NCI-H526 treated with DMSO at 0.1 percent for 48 hours (cell line): ENCODE measurements at regions not wholly inside any gene's neighbourhood (a gene's known extent, or its start where the extent isn't known, plus 50 kb on each side); places are given as distances from the start of the nearest gene placed in this dataset.

Experiments
- DNase-seq: peaks from one replicate; lab custom pipeline; 2025; lab: John Stamatoyannopoulos, UW

DNA sequence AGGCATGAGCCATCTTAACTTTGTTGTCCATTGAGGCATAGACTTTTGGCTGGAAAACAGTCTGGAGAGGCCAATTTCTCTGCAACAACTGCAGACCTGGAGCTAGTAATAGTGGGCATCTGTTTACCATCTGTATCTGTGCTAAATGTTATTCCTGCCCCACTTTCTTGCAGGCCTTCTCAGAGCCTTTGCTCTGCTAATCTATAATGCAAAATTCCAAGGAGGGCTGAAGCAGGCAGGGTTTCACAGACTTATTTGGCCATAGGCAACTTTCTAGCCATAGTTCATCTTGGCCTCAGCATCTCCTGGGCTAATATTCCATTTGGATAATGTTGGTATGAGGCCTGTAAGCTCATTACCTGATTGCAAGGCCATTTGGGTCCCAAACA is 124.5 kb upstream of the CSF3R start:
- DNase-seq: no peak

DNA sequence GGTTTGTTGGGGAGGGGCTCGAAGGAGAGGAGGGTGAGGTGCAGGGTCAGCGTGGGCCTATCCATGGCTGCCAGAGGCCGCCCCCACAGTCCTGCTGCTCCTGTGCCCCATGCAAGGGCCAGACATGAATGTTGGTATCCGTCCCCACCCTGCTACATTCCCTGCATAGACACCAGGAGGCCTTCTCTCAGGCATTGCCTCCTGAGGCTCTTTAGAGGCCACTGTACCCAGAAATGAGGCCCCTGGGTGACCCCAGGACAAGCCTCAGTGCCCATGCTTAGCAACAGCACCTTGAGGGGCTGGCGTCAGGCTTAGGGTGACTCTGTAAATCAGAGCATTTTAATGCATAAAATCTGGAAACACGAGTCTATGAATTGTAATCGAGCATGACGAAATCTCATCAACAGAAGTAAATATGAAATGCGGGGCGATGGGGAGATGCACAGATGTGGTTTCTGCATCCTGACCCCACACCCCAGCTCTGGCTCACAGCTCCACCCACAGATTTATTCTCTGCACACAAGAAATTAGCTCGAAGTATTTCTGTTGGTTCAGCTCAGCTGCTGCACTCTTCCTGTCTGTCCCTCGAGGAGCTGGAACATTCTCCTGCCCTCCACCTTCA is 124.0 kb upstream of the CSF3R start:
- no peak for DNase-seq

DNA sequence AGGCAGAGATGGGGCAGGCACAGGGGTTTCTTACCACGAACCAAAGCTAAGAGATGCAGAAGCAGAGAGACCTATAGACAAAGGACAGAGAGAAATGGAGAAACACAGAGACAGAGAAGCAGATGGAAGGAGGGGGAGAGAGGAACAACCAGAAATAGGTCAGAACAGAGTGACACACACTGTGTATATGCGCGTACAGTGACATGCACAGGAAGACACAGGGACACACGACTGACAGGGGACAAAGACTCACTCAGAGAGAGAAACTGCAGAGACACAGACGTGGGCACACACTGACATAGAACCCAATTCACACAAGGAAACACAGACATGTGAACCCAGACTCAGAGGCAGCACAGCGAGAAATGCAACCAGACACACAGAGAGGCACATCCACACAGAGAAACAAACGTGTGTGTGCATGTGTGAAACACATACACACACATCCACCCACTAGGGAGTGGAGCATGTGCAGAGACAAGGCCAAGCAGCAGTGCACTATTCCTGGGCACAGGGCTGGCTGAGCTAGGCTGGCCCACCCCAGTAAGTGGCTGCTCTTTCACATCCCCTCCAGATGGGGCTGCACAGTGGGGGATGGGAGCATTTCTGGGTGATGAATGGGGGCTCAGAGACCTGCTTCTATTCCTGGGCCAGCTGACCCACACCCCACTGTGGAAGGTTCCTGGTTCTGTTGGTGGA is 123.4 kb upstream of the CSF3R start:
- no peak for DNase-seq

DNA sequence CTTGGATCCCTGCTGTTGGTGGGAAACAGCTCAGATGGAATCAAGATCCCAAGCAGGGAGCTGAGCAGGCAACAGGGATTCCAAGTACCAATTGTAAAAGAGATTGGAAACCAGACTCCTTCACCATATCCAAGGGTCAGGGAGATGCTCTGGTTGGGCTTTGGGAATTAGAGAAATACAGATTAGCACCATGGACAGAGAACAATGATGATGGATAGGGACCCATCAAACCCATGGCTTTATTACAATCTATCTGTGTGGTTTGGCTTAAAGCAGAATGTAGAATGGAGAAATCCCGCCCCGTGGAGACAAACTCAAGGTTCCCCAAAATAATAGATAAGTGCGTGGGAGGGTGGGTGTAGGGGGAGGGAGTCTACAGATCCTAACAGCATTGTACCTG is 120.7 kb upstream of the CSF3R start:
- no peak for DNase-seq

DNA sequence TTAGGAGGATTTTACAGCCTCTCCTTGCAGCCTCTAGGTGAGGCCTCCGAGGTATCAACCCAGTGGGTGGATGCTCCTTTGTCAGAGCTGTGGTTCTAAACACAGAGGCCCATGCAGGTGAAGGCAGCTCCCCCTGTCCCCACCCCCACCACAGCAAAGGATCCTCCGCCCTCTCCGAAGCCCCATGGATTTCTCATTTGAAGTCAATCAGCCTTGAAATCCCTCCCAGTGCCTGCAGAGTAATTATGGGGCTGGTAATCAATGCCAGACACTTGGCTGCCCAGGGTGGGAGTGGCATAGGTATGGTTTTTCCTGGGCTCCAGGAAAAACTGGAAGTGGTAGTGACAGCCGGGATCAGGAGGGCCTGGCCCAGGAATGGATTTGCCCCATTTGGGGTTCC is 119.5 kb upstream of the CSF3R start:
- no peak for DNase-seq

DNA sequence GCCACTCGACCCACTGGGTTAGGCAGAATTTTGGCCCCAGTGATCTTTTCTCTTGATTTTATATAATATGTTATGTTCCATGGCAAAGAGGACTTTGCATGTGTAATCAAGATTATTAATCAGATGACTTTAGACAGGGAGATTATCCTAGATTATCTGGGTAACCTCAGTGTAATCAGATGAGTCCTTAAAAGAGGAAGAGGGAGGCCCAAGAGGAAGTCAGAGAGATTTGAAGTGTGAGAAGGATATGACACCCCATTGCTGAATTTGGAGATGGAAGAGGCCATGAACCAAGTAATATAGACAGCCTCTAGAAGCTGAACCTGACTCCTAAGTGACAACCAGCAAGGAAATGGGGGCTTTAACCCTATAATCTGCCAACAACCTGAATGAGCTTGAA is 117.1 kb upstream of the CSF3R start:
- no peak for DNase-seq

DNA sequence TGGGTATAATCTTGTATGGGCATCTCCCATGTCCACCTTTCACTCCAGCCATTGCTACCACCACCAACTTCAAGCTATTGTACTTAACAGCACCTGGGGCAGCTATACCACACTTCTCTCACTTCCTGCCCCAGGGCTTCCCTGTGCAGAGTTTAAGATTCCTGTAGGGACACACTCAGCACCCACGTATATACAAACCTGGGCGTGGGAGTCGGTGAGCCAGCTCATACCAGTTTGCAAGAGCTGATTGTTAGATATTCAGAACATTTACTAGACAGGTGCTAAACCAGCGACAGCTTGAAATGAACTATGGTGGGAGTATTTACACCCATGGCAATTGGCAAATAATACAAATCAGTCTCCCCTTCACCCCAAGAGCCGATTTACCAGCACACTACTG is 114.8 kb upstream of the CSF3R start:
- DNase-seq: no peak

DNA sequence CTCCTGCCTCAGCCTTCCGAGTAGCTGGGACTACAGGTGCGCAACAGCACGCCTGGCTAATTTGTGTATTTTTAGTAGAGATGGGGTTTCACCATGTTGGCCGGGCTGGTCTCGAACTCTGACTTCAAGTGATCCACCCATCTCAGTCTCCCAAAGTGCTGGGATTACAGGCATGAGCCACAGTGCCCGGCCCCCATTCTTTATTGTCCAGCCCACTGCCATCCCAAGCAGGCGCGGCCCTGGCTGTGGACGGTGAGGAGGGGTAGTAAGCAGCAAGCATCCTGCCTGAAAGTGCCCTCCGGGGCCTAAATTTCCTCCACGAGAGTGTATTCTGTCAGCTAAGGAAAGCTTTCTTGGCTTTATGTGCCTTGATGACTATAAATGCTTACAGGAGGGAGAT is 113.2 kb upstream of the CSF3R start:
- DNase-seq: no peak

DNA sequence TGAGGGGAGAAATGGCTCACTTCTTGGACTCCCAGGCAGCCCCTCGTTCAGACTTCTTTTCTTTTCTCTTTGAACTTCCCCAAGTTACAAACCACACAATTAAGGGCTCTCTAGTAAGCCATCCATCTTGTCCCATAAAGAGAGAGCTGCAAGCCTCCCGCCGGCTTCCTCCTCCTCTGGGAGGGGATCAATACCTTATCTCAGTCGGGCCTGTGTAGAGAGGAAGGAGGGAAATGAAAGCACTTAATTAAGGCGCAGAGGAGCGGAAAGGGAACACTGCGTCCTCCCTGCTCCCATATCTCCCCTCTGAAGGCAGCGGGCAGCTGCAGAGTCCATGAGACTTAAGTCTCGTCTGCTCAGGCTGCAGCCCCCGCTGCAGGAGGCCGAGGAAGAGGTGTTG is 112.6 kb upstream of the CSF3R start:
- no peak for DNase-seq

DNA sequence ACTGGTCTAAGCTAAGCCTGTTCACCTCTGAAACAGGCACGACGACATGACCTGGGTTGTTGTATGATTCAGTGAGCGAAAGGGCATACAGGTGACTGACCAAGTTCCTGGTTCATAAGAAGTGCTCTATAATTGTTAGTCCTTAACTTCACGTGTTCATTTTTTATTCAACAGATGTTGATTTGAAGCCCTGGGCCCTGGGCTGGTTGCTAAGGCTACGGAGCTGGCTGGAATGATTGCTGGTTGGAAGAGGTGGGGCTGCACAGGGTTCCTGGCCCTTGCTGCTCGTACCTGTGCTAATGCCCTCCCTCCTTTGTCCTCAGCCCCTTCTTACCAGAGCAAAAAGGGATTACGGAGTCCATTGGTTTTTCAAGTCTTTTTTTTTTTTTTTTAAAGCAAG is 111.3 kb upstream of the CSF3R start:
- DNase-seq: no peak

DNA sequence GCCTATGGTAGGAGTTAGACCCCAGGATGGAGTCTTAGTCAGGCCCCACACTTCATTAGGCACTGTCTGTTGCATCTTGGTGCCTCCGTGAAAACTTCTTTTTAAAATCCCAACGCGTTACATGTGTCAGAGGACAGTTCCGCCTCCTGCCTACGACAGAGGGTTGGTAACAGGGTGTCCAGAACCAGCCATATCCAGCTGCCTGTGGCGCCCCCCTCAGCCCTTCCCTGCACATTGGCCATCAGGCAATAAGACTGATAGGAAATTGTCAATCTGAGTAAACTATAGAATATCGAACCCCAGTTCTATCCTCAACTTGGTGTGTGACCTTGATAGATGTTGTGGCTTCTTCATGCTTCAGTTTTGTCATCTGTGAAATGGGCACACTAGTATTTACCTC is 108.6 kb upstream of the CSF3R start:
- DNase-seq: no peak

DNA sequence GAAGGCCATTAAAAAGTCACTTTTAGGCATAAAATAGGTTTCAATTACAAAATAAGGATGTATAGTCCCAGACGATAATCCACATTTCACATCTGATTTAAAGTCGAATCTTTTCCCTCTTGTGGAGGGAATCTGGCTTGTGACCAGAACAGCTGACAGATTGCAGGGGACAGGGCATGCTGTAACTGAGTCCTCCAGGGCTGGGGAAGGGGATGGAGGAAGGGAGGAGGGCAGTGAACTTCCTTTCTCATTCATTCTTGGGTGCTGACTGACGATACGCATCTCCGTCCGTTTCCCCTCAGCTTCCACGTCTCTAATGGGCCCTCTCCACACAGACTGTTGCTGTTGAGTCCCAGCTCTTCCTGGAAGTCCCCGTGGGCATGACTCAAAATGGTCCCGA is 108.1 kb upstream of the CSF3R start:
- no peak for DNase-seq

DNA sequence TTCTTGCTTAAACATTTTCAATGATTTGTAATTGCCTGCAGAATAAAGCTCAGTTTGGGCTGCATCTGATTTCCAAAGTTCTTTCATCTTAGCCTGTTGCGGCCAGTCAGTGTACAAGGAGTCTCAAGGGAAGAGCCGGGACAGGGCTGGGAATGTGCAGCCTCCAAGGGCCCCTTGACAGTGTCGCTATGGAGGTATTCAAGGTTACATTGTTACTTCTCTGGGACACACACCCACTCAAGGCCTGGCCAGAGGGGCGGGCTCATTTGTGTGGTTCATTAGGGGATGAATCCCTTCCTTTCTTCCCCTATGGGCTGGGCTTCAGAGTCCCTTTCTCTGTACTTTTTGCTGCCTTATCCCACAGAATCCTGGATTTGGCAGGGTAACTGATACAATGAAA is 107.6 kb upstream of the CSF3R start:
- DNase-seq: no peak

DNA sequence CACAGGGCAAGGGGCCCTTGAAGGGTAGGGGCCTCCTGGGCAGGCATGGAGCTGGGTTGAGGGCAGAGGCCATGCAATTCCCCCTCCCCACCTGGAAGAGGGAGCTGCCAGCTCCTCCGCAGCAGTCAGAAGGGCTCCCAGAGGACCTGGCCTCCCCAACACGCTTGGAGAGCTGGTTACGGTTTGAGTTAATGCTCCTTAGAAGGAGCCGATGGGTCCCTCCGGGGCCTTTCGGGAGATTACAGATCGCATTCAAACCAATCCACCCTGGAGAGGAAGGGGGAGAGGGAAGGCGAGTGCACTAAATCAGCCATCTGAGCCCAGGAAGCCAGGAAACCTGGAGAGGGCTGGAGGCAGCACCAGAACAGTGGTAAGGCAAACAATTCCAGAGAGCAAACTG is 106.3 kb upstream of the CSF3R start:
- DNase-seq: no peak

DNA sequence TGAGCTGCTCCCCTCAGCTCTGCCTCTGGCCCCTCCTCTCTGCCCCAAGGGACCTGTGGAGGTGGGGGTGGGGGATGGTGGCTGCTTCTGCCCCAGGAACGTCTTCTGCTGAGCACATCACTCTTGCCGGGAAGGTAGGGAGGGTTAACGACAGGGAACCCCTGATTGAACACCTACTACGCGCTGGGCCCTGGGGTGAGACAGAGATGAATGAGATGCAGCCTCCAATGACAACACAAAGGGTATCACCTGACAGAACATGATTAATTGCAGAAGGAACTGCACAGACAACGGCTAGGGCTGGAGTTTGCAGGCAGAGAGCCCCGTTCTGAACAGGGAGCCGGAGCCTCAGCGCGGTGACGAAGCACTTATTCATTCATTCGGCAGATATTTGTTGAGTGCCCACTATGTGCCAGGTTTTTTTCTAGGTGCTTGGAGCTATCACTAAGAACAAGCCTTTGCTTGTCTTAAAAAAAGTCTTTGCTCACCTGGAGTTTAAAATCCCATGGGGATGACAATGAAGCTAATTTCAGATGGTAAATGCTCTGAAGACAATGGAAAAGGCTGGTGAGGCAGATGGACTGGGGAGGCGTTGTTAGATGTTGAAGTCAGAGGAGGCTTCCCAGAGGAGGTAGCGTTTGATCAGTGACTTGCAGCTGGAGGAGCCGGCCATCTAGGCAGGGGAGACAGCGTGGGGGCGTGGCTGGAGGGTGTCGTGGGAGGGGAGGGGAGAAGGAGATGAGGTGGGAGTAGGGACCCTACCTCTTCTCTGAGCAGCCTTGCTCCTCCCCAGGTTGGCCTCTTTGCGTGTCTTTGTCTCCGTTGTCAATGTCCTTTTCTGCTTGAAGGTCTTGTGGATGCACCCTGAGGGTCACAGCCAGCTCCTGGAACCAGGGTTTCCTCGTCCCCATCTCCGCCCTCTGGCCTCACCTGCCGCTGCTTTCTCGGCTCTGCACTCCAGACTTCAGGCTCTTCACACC is 103.1 kb upstream of the CSF3R start:
- DNase-seq: peak; percentile 75

DNA sequence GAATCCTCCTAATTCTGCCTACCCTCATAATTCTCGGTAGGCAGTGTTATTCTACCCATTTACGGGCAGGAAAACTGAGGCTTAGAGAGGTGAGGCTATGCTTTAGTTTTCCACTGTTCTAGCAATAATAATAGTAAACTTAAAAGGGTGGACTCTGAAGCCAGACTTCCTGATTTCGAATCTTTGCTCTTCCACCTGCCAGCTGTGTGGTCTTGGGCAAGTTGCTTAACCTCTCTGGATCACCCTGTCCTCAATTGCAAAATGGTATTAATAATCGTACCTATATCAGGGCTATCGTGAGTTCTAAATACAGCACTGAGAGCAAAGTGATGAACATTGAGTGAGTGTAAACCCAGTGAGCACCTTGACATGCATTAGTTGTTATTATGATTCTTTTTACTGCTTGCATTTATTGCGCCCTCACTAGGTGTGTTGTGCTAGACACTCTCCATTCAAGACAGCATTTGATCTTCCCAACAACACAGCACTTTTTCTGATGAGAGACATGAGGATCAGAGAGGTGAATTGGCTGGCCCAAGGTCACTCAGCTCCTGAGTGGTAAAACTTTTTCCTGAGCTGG is 102.3 kb upstream of the CSF3R start:
- DNase-seq: no peak

DNA sequence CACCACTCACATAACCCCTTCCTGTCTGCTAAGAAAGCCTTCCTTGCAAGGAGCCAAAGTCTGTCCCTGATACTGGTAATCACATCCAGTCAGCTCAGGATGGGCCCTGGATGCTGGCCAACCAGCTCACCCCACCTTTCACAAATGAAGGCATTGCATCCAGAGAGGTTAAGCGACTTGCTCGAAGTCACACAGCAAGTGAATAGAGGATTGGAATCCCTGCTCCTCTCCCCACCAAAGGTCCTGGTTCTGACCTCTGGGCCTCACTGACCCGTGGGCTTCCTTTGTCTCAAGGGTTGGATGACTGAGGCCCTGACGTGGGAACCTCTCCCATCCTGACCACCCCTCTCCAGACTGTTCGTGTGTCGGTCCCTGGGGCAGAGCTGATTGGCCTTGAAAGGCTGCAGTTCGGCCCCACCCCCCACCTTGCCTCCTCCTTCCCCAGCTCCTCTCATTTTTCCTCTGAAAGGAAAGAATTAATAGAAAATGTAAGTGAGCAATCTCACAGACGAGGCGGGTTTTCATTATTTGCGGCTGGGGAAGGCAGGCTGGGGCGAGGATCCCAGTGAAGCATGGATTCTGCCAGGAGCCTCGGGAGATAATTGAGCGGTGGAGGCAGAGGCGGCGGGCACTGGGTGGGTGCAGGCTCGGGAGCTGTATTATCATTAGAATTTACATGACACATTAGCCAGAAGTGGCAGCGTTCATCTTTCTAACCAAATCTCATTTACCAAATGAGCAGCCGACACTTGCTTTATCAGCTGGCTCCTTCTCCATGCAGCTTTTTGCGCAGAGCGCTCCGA is 101.5 kb upstream of the CSF3R start:
- DNase-seq: no peak

DNA sequence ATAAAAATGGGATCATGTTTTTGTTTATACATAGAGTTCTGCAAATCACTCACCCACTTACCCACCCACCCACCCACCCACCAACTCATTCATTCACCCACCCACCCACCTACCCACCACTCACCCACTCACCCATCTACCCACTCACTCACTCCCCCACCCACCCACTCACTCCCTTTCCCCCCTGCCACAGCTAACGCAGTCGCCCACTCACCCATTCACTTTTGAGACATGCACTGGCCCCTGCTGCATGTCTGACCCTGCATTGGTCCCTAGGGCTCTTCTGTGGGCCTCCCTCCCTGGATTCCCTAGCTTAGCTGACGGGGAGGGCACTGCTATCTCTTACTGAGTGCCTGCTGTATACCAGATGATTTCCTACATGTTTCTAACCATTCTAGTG is 100.4 kb upstream of the CSF3R start:
- DNase-seq: no peak

DNA sequence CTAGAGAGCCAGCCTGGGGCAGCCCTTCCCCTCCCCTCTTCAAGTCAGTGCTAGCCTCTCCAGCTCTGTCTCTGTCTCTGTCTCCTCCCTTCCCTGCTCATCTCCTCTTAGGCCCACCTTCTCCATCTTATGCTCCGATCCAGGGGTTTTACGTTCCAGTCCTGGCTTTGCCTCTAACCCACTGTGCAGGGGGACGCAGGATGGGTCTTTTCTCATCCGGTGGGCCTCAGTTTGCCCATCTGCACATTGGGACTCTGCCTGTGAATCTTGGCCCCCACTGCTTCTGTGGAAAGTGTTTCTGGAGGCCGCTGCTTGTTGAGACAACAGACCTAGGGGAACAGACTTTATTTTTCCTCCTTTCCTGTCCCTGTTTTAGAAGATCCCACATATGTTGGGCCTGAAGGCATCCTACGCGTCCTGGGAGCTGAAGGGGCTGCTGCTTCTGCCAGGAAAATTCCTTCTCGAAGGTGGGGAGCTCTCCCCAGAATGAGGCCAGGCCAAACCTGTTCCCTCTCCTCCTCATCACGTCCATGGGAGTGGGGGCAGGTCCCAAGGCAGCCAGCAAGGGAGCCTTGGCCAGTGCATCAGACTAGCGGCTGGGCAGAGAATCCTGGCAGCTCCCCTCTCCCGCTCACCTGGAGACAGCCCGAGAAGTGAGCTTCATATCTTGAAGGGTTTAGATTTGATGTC is 99.5 kb upstream of the CSF3R start:
- no peak for DNase-seq

DNA sequence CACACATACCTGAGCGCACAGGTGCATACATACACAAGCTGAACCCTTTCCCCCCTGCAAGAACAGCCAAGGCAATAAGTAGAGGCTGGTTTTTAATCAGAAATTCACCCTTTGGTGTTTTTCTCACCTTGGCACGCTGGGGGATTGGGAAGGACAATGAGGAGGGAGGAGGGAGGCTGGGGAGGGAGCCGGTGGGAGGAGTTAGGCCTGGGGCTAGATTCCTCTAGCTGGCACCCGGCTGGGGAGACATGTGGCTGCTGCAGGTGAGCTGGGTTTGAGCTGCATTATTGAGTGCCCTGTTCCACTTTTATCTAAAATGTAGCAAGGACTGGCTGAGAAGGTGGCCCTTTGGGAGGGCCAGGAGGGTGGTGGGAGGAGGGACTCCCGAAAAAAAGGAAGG is 97.8 kb upstream of the CSF3R start:
- no peak for DNase-seq

DNA sequence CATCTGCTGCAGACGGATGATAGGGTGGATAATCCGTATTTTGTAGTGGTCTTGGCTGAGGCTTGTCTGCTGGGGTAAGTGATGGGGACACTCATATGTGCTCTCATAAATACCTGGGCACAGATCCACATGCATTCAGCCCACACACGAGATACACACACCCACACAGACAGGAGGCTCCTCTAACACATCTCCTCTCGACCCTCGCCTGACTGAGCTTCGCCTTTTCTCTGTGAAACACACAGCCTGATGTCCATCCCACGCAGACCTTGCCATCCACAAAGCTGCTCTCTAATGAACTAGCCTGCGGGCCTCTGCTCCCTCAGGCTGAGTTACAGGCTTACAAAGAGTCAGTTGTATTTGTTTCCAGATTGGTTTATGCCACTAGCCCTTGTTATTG is 96.3 kb upstream of the CSF3R start:
- no peak for DNase-seq
